H54 (cell line): ENCODE measurements at regions not wholly inside any gene's neighbourhood (a gene's known extent, or its start where the extent isn't known, plus 50 kb on each side); places are given as distances from the start of the nearest gene placed in this dataset.
A peak's percentile ranks its signal among the peaks of the same experiment; 100 is the strongest.

Source experiments
- DNase-seq: peaks from one replicate; pipeline ENCODE4 v3.0.0; 2011; ENCODE audit warnings: low spot score, mixed read lengths; ENCODE audit not compliant: insufficient read length
- FAIRE-seq: peaks from 3 replicates; lab custom pipeline; 2011; peaks lifted over from hg19 to GRCh38; lab: Jason Lieb, UNC
- POLR2A ChIP-seq: IDR thresholded peaks from 2 replicates; pipeline ENCODE4 v1.6.1; 2011; ENCODE audit warnings: low read depth, mild to moderate bottlenecking, low read length

- FAIRE-seq (no peak), DNase-seq (no peak)
- TF ChIP-seq POLR2A = no peak
These were observed 69.5 kb upstream of the SSX2IP start for GRCh38 chr1:84759756-84760155.

DNA sequence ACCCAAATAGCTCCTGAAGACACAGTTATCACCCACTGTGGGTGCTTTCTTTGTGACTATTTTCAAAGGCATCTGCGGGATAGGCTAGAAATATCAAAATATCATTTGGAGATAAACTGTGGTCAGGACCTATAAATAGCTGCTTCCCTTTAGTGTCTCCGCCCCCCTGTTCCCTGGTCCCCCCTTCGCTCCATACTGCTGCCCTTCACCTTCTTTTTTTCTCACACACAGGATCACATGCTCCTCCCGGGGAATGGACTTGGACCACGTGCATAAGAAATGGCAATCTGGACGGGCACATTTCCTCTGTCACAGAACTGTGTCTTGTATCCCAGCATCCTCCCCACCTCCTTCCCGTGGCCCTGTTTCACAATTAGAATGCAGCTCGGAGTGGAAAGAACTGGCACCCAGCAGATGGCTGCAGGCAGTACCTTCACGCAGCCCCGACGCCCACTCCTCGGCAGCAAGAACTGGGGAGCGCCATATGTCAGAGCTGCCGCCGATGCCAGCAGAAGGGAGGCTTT is 68.8 kb upstream of the SSX2IP start:
- no peak for TF ChIP-seq POLR2A
- FAIRE-seq (no peak), DNase-seq (no peak)

- DNase-seq (no peak), FAIRE-seq (no peak)
- TF ChIP-seq POLR2A = no peak
These were observed 68.2 kb upstream of the SSX2IP start for GRCh38 chr1:84758476-84758875.

- TF ChIP-seq POLR2A = no peak
- no peak for DNase-seq
- FAIRE-seq = no peak
These were observed 67.0 kb upstream of the SSX2IP start for GRCh38 chr1:84757301-84757700.

DNA sequence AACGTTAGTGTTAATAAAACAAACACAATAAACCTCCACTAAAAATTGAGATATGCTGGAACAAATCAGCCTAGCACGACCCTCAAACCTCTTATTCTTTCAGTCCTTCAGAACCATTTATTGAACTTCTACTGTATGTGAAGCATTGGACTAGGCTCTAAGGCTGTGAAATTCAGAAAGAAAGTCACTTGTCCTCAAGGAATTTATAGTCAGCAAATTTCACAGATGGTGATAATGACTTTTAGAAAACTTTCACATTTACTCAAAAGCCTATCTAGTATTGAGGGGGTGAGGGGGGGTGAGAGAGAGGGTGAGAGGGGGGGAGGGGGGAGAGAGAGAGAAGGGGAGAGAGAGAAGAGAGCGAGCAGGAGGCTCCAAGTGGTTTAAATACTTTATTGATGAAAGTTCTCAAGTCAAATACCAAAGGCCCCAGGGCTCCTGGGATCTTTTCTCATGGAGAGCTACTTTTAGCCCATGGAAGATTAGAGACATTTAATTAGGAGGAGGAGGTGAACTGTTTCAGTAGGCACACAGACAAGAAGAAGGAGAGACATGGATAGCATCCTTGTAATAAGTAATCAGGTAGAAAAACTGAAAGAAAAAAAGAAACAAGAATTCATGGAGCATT is 66.3 kb upstream of the SSX2IP start:
- DNase-seq (no peak), FAIRE-seq (no peak)
- no peak for TF ChIP-seq POLR2A

- TF ChIP-seq POLR2A = no peak
- FAIRE-seq (no peak), DNase-seq (no peak)
These were observed 65.7 kb upstream of the SSX2IP start for GRCh38 chr1:84756001-84756400.

DNA sequence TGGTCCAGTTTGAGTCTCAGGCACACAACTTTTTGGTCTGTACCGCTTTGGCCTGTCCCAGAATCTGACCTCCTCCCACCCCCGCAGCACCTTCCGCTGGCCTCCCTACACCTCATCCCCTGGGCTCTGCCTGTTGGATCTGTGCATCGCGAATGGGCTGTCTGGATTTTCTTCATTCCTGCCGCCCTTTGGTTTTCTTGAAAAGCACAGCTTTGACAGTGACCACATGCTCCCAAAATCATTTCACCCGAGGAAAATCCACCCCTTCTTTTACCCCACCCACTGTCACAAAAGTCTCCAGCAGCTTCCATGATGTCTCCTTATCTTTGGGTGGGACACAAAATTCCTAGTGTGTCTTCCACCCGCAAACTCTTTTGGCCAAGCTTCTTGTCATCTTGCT is 65.0 kb upstream of the SSX2IP start:
- DNase-seq (no peak), FAIRE-seq (no peak)

GRCh38 chr1:84754386-84754703 is 64.1 kb upstream of the SSX2IP start:
- no peak for DNase-seq
- no peak for TF ChIP-seq POLR2A
- FAIRE-seq = no peak

More for the DNA sequence above, 65.0 kb upstream of the SSX2IP start:
- no peak for TF ChIP-seq POLR2A

DNA sequence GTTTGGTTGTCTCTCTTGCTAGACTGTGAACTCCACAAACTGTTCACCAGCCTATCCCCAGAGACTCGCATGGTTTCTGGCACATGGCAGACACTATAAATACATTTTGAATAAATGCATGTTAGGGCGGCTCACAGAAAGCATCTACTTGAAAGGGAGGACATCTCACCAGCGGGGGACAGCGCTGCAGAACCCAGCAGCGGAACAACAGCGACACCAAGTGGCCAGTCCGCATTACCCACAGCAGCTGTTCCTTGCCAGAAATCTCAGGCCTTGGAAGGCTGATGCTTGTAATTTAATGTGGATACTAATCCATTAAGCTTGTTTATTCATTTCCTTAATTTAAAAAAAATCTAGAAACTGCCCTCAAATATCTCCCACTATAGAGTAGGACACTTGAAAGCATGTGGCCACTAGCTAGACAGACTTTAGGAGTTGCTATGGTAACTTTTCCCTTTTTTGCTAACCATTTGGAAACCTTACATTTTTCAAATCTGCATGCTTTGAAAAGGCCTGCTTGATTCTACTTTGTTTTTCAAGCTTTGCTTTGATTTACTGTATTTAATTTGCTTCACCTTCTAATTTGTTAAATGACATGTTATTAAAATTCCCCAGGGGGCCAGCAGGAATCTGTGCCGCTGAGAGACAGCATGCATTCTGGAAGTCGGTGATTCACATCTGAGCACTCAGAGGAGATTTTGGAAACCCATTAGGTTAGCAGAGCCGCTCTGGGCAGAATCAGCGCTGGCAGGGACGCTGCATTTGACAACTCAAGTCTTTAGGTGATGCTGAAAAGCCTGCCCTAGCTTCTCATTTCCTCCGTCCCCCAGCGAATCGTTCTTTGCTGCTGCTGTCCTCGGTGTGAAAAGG is 63.5 kb upstream of the SSX2IP start:
- TF ChIP-seq POLR2A = no peak
- DNase-seq (peak; percentile 63), FAIRE-seq (peak; percentile 20)

GRCh38 chr1:84750110-84750730 is 60.0 kb upstream of the SSX2IP start:
- DNase-seq (no peak), FAIRE-seq (no peak)
- no peak for TF ChIP-seq POLR2A

DNA sequence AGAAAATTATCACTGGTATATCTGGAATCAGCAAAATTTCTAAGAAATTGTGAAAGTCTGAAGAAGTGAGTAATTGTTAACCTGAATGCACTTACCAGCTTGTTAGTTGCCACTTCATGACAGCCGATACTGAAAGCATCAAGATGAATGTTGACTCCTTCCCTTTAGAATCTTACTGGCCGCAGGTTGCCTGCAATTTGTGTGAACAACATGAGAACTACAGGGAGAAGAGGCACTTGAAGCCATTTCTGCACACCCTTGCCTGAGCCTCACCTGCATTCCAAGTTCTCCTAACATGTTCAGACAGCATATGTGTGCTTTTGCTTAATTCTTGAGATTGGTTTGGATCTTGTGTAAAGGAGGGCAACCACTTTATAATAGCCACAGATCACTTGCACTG is 59.2 kb upstream of the SSX2IP start:
- FAIRE-seq (no peak), DNase-seq (no peak)
- TF ChIP-seq POLR2A = no peak

- FAIRE-seq (no peak), DNase-seq (no peak)
- no peak for TF ChIP-seq POLR2A
These were observed 58.1 kb upstream of the SSX2IP start for GRCh38 chr1:84748364-84748763.

DNA sequence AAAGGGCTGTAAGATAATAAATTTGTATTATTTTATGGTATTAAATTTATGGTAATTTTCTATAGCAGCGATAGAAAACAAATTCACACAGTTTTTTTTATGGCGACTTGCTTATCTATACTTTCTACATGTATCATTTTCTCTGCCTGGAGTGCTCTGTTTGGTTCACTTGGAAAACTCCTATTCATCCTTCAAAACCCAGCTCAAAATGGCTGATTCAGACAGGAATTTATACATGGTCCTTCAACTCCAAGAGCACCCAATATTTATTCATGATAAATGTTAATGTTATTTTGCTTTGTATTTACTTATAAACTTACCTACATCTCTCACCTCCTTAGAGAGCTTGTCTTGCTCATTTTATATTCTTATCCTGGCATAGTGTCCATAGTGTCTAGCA is 55.6 kb upstream of the SSX2IP start:
- FAIRE-seq (no peak), DNase-seq (no peak)
- TF ChIP-seq POLR2A = no peak

DNA sequence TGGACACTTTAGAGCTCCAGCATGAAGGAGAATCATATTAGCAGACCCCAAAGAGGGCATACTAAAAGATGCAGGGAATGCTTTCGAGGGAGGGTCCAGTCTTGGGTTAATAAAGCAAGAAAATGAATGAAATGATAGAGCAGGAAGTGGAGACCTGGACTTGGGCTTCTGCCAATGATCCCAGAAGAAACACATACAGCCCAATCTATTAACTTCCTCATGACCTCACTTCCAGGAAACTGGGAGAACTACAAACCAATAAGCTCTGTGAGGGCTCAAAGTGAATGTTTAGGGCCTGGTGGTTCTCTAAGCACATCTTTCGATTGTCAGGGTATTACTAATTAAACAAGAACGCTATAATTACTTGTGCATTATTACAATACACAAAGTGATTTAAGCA is 53.6 kb upstream of the SSX2IP start:
- no peak for FAIRE-seq
- DNase-seq = no peak
- TF ChIP-seq POLR2A = no peak
